ENCODE measurements at regions not wholly inside any gene's neighbourhood (a gene's known extent, or its start where the extent isn't known, plus 50 kb on each side); places are given as distances from the start of the nearest gene placed in this dataset.

DNA sequence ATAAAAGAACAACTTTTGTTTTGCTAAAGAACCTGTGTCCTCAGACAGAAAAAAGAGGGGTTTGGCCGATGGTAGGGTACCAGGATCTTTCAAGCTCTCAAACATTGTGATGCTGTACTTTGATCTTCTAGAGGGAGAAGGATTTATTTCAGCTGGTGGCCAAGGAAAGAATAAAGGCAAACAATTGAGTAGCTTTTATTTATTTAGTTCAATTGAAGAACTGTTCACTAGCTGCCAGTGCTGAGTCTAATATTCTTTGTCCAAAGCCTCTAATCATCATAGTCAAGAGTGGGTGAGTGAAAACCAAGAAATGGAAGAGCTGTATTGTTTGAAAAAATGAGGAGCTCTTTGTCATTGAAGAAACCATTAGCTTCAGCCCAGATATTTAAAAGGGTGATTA, 138.4 kb downstream of the FAT3 start:
- TF ChIP-seq SMC3 (conservative IDR thresholded peaks at IDR 0.05; ENCODE audit: poor library complexity) (no peak), MXI1 (conservative IDR thresholded peaks at IDR 0.05; ENCODE audit: poor library complexity, severe bottlenecking) (no peak), EZH2 (IDR thresholded peaks at IDR 0.05; ENCODE audit: borderline replicate concordance, insufficient read depth, low read length, poor library complexity, severe bottlenecking) (no peak), POLR2AphosphoS5 (IDR thresholded peaks at IDR 0.05) (no peak), TAF1 (IDR thresholded peaks at IDR 0.05; ENCODE audit: low read depth) (no peak), EP300 (conservative IDR thresholded peaks at IDR 0.05; ENCODE audit: poor library complexity, severe bottlenecking) (no peak), RAD21 (conservative IDR thresholded peaks at IDR 0.05) (no peak)
- TF ChIP-seq, protein P1, sequence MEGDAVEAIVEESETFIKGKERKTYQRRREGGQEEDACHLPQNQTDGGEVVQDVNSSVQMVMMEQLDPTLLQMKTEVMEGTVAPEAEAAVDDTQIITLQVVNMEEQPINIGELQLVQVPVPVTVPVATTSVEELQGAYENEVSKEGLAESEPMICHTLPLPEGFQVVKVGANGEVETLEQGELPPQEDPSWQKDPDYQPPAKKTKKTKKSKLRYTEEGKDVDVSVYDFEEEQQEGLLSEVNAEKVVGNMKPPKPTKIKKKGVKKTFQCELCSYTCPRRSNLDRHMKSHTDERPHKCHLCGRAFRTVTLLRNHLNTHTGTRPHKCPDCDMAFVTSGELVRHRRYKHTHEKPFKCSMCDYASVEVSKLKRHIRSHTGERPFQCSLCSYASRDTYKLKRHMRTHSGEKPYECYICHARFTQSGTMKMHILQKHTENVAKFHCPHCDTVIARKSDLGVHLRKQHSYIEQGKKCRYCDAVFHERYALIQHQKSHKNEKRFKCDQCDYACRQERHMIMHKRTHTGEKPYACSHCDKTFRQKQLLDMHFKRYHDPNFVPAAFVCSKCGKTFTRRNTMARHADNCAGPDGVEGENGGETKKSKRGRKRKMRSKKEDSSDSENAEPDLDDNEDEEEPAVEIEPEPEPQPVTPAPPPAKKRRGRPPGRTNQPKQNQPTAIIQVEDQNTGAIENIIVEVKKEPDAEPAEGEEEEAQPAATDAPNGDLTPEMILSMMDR (IDR thresholded peaks at IDR 0.05; ENCODE audit: poor library complexity, severe bottlenecking) = no peak
- TF ChIP-seq, protein P2, sequence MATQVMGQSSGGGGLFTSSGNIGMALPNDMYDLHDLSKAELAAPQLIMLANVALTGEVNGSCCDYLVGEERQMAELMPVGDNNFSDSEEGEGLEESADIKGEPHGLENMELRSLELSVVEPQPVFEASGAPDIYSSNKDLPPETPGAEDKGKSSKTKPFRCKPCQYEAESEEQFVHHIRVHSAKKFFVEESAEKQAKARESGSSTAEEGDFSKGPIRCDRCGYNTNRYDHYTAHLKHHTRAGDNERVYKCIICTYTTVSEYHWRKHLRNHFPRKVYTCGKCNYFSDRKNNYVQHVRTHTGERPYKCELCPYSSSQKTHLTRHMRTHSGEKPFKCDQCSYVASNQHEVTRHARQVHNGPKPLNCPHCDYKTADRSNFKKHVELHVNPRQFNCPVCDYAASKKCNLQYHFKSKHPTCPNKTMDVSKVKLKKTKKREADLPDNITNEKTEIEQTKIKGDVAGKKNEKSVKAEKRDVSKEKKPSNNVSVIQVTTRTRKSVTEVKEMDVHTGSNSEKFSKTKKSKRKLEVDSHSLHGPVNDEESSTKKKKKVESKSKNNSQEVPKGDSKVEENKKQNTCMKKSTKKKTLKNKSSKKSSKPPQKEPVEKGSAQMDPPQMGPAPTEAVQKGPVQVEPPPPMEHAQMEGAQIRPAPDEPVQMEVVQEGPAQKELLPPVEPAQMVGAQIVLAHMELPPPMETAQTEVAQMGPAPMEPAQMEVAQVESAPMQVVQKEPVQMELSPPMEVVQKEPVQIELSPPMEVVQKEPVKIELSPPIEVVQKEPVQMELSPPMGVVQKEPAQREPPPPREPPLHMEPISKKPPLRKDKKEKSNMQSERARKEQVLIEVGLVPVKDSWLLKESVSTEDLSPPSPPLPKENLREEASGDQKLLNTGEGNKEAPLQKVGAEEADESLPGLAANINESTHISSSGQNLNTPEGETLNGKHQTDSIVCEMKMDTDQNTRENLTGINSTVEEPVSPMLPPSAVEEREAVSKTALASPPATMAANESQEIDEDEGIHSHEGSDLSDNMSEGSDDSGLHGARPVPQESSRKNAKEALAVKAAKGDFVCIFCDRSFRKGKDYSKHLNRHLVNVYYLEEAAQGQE (IDR thresholded peaks at IDR 0.05; ENCODE audit: borderline replicate concordance) = no peak

Measured in neural cell (in vitro differentiated cells).